H9 (cell line): ENCODE measurements at regions not wholly inside any gene's neighbourhood (a gene's known extent, or its start where the extent isn't known, plus 50 kb on each side); places are given as distances from the start of the nearest gene placed in this dataset.

Experiments used
- DNase-seq: peaks from one replicate; pipeline ENCODE4 v3.0.0-alpha.2; 2017
- H2AFZ ChIP-seq: one replicate; pipeline ENCODE4 v1.6.1; 2013; ENCODE audit warnings: mild to moderate bottlenecking, low read length, control low read depth, moderate library complexity
- H2AK5ac ChIP-seq: 2 replicates; pipeline ENCODE4 v1.6.1; 2013; ENCODE audit warnings: low read length, control low read depth, mixed read lengths; ENCODE audit not compliant: insufficient read length
- H2BK120ac ChIP-seq: one replicate; pipeline ENCODE4 v1.6.1; 2013; ENCODE audit warnings: low read depth, mild to moderate bottlenecking, low read length, control low read depth, inconsistent platforms; ENCODE audit not compliant: poor library complexity, severe bottlenecking
- H2BK12ac ChIP-seq: 2 replicates; pipeline ENCODE4 v1.6.1; 2013; ENCODE audit warnings: low read length, control low read depth, mixed read lengths, low read depth; ENCODE audit not compliant: insufficient read length
- H2BK15ac ChIP-seq: 2 replicates; pipeline ENCODE4 v1.6.1; 2013; ENCODE audit warnings: low read depth, low read length, control low read depth
- H2BK20ac ChIP-seq: one replicate; pipeline ENCODE4 v1.6.1; 2013; ENCODE audit warnings: low read depth, mild to moderate bottlenecking, low read length, control low read depth, inconsistent platforms; ENCODE audit not compliant: poor library complexity, severe bottlenecking
- H2BK5ac ChIP-seq: 2 replicates; pipeline ENCODE4 v1.6.1; 2013; ENCODE audit warnings: low read length, control low read depth, mixed read lengths; ENCODE audit not compliant: insufficient read length
- H3K14ac ChIP-seq: 2 replicates; pipeline ENCODE4 v1.6.1; 2013; ENCODE audit warnings: low read length, control low read depth; ENCODE audit not compliant: insufficient read depth
- H3K18ac ChIP-seq: 2 replicates; pipeline ENCODE4 v1.6.1; 2013; ENCODE audit warnings: low read depth, mild to moderate bottlenecking, mixed read lengths, low read length, control low read depth; ENCODE audit not compliant: insufficient read length
- H3K23ac ChIP-seq: 2 replicates; pipeline ENCODE4 v1.6.1; 2013; ENCODE audit warnings: low read length, control low read depth, mixed read lengths, low read depth; ENCODE audit not compliant: insufficient read length
- H3K23me2 ChIP-seq: 2 replicates; pipeline ENCODE4 v1.6.1; 2013; ENCODE audit warnings: low read depth, mild to moderate bottlenecking, mixed read lengths, low read length, control low read depth; ENCODE audit not compliant: insufficient read length, poor library complexity, severe bottlenecking
- H3K27ac ChIP-seq: 2 replicates; pipeline ENCODE4 v1.5.1; 2013; ENCODE audit warnings: low read length, control low read depth, mixed read lengths, low read depth; ENCODE audit not compliant: insufficient read length
- H3K27me3 ChIP-seq: 2 replicates; pipeline ENCODE4 v1.6.1; 2013; ENCODE audit warnings: low read length, control low read depth, inconsistent platforms; ENCODE audit not compliant: insufficient read depth
- H3K4ac ChIP-seq: 2 replicates; pipeline ENCODE4 v1.6.1; 2013; ENCODE audit warnings: low read depth, mild to moderate bottlenecking, control low read depth, inconsistent platforms, low read length, moderate library complexity
- H3K4me1 ChIP-seq: 2 replicates; pipeline ENCODE4 v1.6.1; 2013; ENCODE audit warnings: low read length, control low read depth, inconsistent platforms; ENCODE audit not compliant: insufficient read depth
- H3K4me2 ChIP-seq: 2 replicates; pipeline ENCODE4 v1.6.1; 2013; ENCODE audit warnings: low read length, control low read depth, mixed read lengths; ENCODE audit not compliant: insufficient read length, insufficient read depth
- H3K56ac ChIP-seq: 2 replicates; pipeline ENCODE4 v1.6.1; 2013; ENCODE audit warnings: low read depth, mild to moderate bottlenecking, mixed read lengths, low read length, control low read depth; ENCODE audit not compliant: insufficient read length
- H3K79me1 ChIP-seq: 2 replicates; pipeline ENCODE4 v1.6.1; 2013; ENCODE audit warnings: low read depth, mild to moderate bottlenecking, moderate library complexity, low read length, control low read depth, inconsistent platforms; ENCODE audit not compliant: insufficient read depth, poor library complexity, severe bottlenecking
- H3K79me2 ChIP-seq: 2 replicates; pipeline ENCODE4 v1.6.1; 2013; ENCODE audit warnings: low read length, control low read depth, inconsistent platforms; ENCODE audit not compliant: insufficient read depth
- H3K9ac ChIP-seq: 2 replicates; pipeline ENCODE4 v1.6.1; 2013; ENCODE audit warnings: low read length, control low read depth, mixed read lengths; ENCODE audit not compliant: insufficient read length; ENCODE audit errors: extremely low read depth
- H3K9me3 ChIP-seq: one replicate; pipeline ENCODE4 v1.6.1; 2013; ENCODE audit warnings: low read depth, low read length, inconsistent platforms; ENCODE audit not compliant: control insufficient read depth
- H3T11ph ChIP-seq: one replicate; pipeline ENCODE4 v1.6.1; 2013; ENCODE audit warnings: mild to moderate bottlenecking, low read length, control low read depth, inconsistent platforms
- H4K20me1 ChIP-seq: one replicate; pipeline ENCODE4 v1.6.1; 2013; ENCODE audit not compliant: control insufficient read depth, insufficient read length, insufficient read depth
- H4K5ac ChIP-seq: 2 replicates; pipeline ENCODE4 v1.6.1; 2013; ENCODE audit warnings: low read depth, mild to moderate bottlenecking, mixed read lengths, low read length, control low read depth; ENCODE audit not compliant: insufficient read length
- H4K8ac ChIP-seq: replicated peaks from 2 replicates; pipeline ENCODE4 v1.6.1; 2013; ENCODE audit warnings: low read length, control low read depth, mixed read lengths, low read depth; ENCODE audit not compliant: insufficient read length
- H4K91ac ChIP-seq: 2 replicates; pipeline ENCODE4 v1.6.1; 2013; ENCODE audit warnings: low read depth, mild to moderate bottlenecking, moderate library complexity, mixed read lengths, low read length, control low read depth; ENCODE audit not compliant: insufficient read length
- H3K27ac Mint-ChIP-seq, 3 experiments: 2 replicates in 2 of 3; 3 replicates in 1 of 3; pipeline ENCODE4 v1.8.0; 2020 to 2021; ENCODE audit warnings: mixed read lengths in 3 of 3, mild to moderate bottlenecking in 1 of 3, moderate library complexity in 1 of 3
- H3K27me3 Mint-ChIP-seq: 2 replicates; pipeline ENCODE4 v1.8.0; 2021; ENCODE audit warnings: low read depth, mild to moderate bottlenecking, moderate library complexity, mixed read lengths
- H3K36me3 Mint-ChIP-seq, 3 experiments: 2 replicates in 2 of 3; 3 replicates in 1 of 3; pipeline ENCODE4 v1.8.0; 2020 to 2021; ENCODE audit warnings: low read depth in 3 of 3, mixed read lengths in 3 of 3; ENCODE audit not compliant: insufficient read depth in 1 of 3
- H3K4me1 Mint-ChIP-seq, 2 experiments: 2 replicates each; pipeline ENCODE4 v1.8.0; 2020; ENCODE audit warnings: mixed read lengths in 2 of 2
- H3K4me3 Mint-ChIP-seq, 2 experiments: 2 replicates in 1 of 2; 3 replicates in 1 of 2; pipeline ENCODE4 v1.8.0; 2020 to 2021; ENCODE audit warnings: mild to moderate bottlenecking in 2 of 2, mixed read lengths in 2 of 2, moderate library complexity in 1 of 2
- H3K9me3 Mint-ChIP-seq, 2 experiments: 2 replicates in 1 of 2; 3 replicates in 1 of 2; pipeline ENCODE4 v1.8.0; 2020; ENCODE audit warnings: mild to moderate bottlenecking in 2 of 2, mixed read lengths in 2 of 2, moderate library complexity in 1 of 2
- CTCF ChIP-seq: fragments of 200-600 bp; sonication (generic); conservative IDR thresholded peaks from 3 replicates; pipeline ENCODE4 v1.8.0; 2021; ENCODE audit warnings: antibody characterized with exemption, mild to moderate bottlenecking
- WGBS: extraction: QIAGEN DNeasy Blood & Tissue Kit; methylation state at CpG from one replicate; pipeline ENCODE4 v1.1.7; 2013; ENCODE audit warnings: missing lambda C conversion rate, low lambda C conversion rate, mixed read lengths; ENCODE audit not compliant: insufficient read length; ENCODE audit errors: extremely low coverage; 5-methylcytosine and 5-hydroxymethylcytosine counted together

DNA sequence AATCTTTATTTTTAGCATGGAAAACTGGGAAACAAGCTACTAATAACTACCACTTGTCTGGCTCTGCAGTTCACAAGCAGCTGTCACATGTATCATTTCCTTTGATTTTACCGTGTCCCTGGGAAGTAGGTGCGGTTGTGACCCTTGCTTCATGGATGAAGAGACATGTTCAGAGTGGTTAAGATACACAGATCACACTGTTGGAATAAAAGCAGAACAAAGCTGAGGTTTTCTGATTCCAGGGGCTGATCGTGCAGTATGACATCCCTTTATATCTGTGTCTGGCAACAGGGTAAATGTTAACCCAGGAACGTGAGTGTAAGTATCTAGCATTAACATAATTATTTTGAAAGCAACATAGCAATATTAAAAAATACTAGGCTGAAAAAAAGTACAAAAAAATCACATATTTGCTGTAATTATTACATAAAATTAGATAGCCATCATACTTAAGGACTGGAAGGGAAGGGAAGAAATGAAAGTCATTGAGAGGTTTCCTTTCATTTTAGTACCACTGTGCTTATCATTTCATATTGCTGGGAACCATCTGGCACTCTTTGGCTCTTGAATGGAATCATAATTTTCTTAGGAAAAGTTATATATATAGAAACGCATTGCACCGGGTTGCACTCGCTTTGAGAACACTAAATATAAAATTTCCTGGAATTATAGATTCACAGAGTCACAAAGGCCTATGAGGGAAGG lies 62.8 kb upstream of the PAXBP1 start:
- no peak overlapping the region for H3K56ac ChIP-seq
- H3K4ac ChIP-seq = no peak overlapping the region
- H2BK120ac ChIP-seq = no peak overlapping the region
- H3K9me3 ChIP-seq = no peaks in the 10 kb centered on the region
- Mint-ChIP-seq H3K27ac (no peak overlapping the region), H3K27me3 (no peaks in the 10 kb centered on the region), H3K9me3 (no peaks in the 10 kb centered on the region; a peak in 2 of 5 replicates), H3K4me3 (no peak overlapping the region), H3K4me1 (peaks cover 12 to 13% of the 10 kb centered on the region in 2 experiments), H3K36me3 (no peaks in the 10 kb centered on the region)
- H3T11ph ChIP-seq = no peak overlapping the region
- H2BK5ac ChIP-seq = no peak overlapping the region
- no peak overlapping the region for H2BK20ac ChIP-seq
- no peak overlapping the region for H2AFZ ChIP-seq
- no peak overlapping the region for H3K9ac ChIP-seq
- H3K14ac ChIP-seq = no peak overlapping the region
- no peak overlapping the region for H2AK5ac ChIP-seq
- H3K4me2 ChIP-seq = no peak overlapping the region
- H4K8ac ChIP-seq = no peak overlapping the region
- TF ChIP-seq CTCF = no peak
- H4K91ac ChIP-seq = no peak overlapping the region
- no peaks in the 10 kb centered on the region for H3K79me2 ChIP-seq
- H3K23me2 ChIP-seq = no peaks in the 10 kb centered on the region
- no peak overlapping the region for H3K23ac ChIP-seq
- no CpG with 5 or more reads among the region's 7 CpGs for WGBS
- no peaks in the 10 kb centered on the region for H3K4me1 ChIP-seq
- no peak overlapping the region for H3K18ac ChIP-seq
- no peaks in the 10 kb centered on the region for H3K79me1 ChIP-seq
- H3K27ac ChIP-seq = no peak overlapping the region
- no peak overlapping the region for H2BK15ac ChIP-seq
- no peak overlapping the region for H4K5ac ChIP-seq
- no peaks in the 10 kb centered on the region for H3K27me3 ChIP-seq
- no peak for DNase-seq
- H4K20me1 ChIP-seq = no peaks in the 10 kb centered on the region
- H2BK12ac ChIP-seq = no peak overlapping the region
